HepG2 (cell line): ENCODE measurements at regions not wholly inside any gene's neighbourhood (a gene's known extent, or its start where the extent isn't known, plus 50 kb on each side); places are given as distances from the start of the nearest gene placed in this dataset.
A peak's percentile ranks its signal among the peaks of the same experiment; 100 is the strongest.

Source experiments
- ADNP ChIP-seq: sonication (generic); formaldehyde crosslinking; IDR thresholded peaks from 2 replicates; pipeline ENCODE4 v1.4.0; 2020; ENCODE audit warnings: missing genetic modification reagents
- AKNA ChIP-seq: sonication (generic); formaldehyde crosslinking; IDR thresholded peaks from 2 replicates; pipeline ENCODE4 v1.4.0; 2020; ENCODE audit warnings: missing genetic modification reagents, borderline replicate concordance
- BRD4 ChIP-seq: sonication (generic); formaldehyde crosslinking; IDR thresholded peaks from 2 replicates; pipeline ENCODE4 v1.4.0; 2020; ENCODE audit warnings: missing genetic modification reagents
- FOXA1 ChIP-seq, 2 experiments: fragments of 450-650 bp in 1 of 2; sonication (generic) in 1 of 2; formaldehyde crosslinking in 1 of 2; IDR thresholded peaks; 2 replicates each; pipeline versions ENCODE4 v1.4.0 to v1.6.1; 2016 to 2020; ENCODE audit warnings: missing genetic modification reagents in 1 of 2
- KDM5B ChIP-seq: sonication (generic); formaldehyde crosslinking; IDR thresholded peaks from 2 replicates; pipeline ENCODE4 v1.4.0; 2020; ENCODE audit warnings: missing genetic modification reagents, mild to moderate bottlenecking, borderline replicate concordance
- PCBP2 ChIP-seq: fragments of 200-400 bp; formaldehyde crosslinking; optimal IDR thresholded peaks from 2 replicates; pipeline ENCODE3; 2018; ENCODE audit warnings: low read length, low read depth; ENCODE audit not compliant: poor library complexity, severe bottlenecking
- POLR2G ChIP-seq: fragments of 200-400 bp; formaldehyde crosslinking; IDR thresholded peaks from 2 replicates; pipeline ENCODE4 v1.6.1; 2018; ENCODE audit warnings: mild to moderate bottlenecking, low read depth, low read length, moderate library complexity
- SMAD9 ChIP-seq: sonication (generic); formaldehyde crosslinking; IDR thresholded peaks from 2 replicates; pipeline ENCODE4 v1.5.1; 2020; ENCODE audit warnings: mild to moderate bottlenecking, missing genetic modification reagents
- SOX6 ChIP-seq, 2 experiments: fragments of 450-650 bp in 1 of 2; sonication (generic) in 1 of 2; formaldehyde crosslinking in 1 of 2; IDR thresholded peaks; 2 replicates each; pipeline versions ENCODE4 v1.4.0 to v1.6.1; 2017 to 2020; ENCODE audit warnings: antibody characterized with exemption in 1 of 2, mild to moderate bottlenecking in 1 of 2, missing genetic modification reagents in 1 of 2
- TRIM24 ChIP-seq: sonication (generic); formaldehyde crosslinking; IDR thresholded peaks from 2 replicates; pipeline ENCODE4 v1.8.0; 2022; ENCODE audit warnings: mild to moderate bottlenecking, missing genetic modification reagents
- WIZ ChIP-seq: sonication (generic); formaldehyde crosslinking; IDR thresholded peaks from 2 replicates; pipeline ENCODE4 v1.5.1; 2020; ENCODE audit warnings: mild to moderate bottlenecking, missing genetic modification reagents
- YY1 ChIP-seq: IDR thresholded peaks from 2 replicates; pipeline ENCODE4 v1.6.1; 2011; ENCODE audit warnings: low read length, low read depth, moderate library complexity, mild to moderate bottlenecking; ENCODE audit not compliant: insufficient read depth, insufficient replicate concordance
- ZFP41 ChIP-seq: sonication (generic); formaldehyde crosslinking; IDR thresholded peaks from 2 replicates; pipeline ENCODE4 v1.4.0; 2020; ENCODE audit warnings: mild to moderate bottlenecking, missing genetic modification reagents, borderline replicate concordance
- ZMYM4 ChIP-seq: sonication (generic); formaldehyde crosslinking; IDR thresholded peaks from 2 replicates; pipeline ENCODE4 v1.8.1; 2023; ENCODE audit warnings: mild to moderate bottlenecking, missing genetic modification reagents
- ZNF850 ChIP-seq: sonication (generic); formaldehyde crosslinking; conservative IDR thresholded peaks from 2 replicates; pipeline ENCODE4 v1.9.0; 2021; ENCODE audit warnings: mild to moderate bottlenecking, missing genetic modification reagents
- TF ChIP-seq, protein P1 (sequence below): sonication (generic); formaldehyde crosslinking; IDR thresholded peaks from 2 replicates; pipeline ENCODE4 v1.5.0; 2020; ENCODE audit warnings: mild to moderate bottlenecking, low read depth, missing genetic modification reagents, borderline replicate concordance
- TF ChIP-seq, protein P2 (sequence below), 2 experiments: sonication (generic) in 1 of 2; formaldehyde crosslinking in 1 of 2; IDR thresholded peaks; 2 replicates each; pipeline versions ENCODE4 v1.4.0 to v1.6.1; 2016 to 2020; ENCODE audit warnings: borderline replicate concordance in 1 of 2, low read depth in 1 of 2, mild to moderate bottlenecking in 1 of 2, missing genetic modification reagents in 1 of 2

DNA sequence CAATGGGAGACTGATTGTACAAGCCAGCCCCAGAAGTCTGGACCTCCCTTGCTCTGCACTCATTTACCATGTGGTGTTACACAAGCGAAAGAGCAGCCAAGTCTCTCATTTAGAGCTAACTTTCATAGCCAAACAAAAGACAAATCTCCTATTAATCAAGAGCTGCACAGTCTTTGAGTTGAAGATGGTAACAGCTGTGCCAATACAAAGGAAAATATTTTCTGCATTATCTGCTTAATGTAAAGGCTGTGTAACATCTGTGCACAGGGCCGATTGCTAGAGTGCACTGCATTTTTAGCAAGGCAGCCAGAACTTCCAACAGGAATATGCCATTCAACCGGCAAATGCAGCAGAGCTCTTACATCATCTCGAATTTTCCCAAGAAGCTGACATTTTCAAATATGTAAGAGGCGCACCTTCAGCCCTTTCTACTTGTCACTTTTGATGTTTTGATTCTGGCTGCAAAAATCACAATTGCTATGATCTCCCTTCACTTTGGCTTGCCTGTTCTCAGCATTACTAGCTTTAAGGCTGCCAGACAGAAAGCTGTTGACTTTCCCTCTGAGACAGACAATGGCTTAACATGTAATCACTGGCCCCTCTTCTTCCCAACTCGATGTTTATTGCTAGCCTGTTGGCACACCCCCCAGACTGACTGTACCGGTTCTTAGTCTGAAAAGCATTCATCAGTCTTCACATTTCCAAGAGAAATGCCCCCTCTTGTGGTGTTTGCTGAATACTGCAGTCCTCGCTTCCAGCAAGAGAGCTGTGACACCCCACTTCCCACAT lies 96.9 kb upstream of the TANK start (continued):
- TF ChIP-seq AKNA (CRISPR knock-in tag) (no peak), YY1 (no peak), POLR2G (no peak), ZNF850 (CRISPR knock-in tag) (no peak), ZMYM4 (no peak; the same call in 1 of the 2 replicates), ADNP (CRISPR knock-in tag) (no peak), FOXA1 (IDR thresholded peaks at IDR 0.05) (no peak), FOXA1 (CRISPR knock-in tag; IDR thresholded peaks at IDR 0.05) (no peak; the same call in 1 of the 2 replicates), TRIM24 (CRISPR knock-in tag) (no peak), SOX6 (IDR thresholded peaks at IDR 0.05) (no peak), SOX6 (CRISPR knock-in tag; IDR thresholded peaks at IDR 0.05) (peak; percentile 33; the same call in 1 of the 2 replicates), BRD4 (no peak), WIZ (CRISPR knock-in tag) (no peak), ZFP41 (no peak), KDM5B (CRISPR knock-in tag) (no peak), PCBP2 (no peak), SMAD9 (CRISPR knock-in tag) (no peak)
- TF ChIP-seq, protein P1, sequence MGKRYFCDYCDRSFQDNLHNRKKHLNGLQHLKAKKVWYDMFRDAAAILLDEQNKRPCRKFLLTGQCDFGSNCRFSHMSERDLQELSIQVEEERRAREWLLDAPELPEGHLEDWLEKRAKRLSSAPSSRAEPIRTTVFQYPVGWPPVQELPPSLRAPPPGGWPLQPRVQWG (CRISPR knock-in tag) = no peak
- TF ChIP-seq, protein P2, sequence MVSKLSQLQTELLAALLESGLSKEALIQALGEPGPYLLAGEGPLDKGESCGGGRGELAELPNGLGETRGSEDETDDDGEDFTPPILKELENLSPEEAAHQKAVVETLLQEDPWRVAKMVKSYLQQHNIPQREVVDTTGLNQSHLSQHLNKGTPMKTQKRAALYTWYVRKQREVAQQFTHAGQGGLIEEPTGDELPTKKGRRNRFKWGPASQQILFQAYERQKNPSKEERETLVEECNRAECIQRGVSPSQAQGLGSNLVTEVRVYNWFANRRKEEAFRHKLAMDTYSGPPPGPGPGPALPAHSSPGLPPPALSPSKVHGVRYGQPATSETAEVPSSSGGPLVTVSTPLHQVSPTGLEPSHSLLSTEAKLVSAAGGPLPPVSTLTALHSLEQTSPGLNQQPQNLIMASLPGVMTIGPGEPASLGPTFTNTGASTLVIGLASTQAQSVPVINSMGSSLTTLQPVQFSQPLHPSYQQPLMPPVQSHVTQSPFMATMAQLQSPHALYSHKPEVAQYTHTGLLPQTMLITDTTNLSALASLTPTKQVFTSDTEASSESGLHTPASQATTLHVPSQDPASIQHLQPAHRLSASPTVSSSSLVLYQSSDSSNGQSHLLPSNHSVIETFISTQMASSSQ (IDR thresholded peaks at IDR 0.05; ENCODE audit: low read depth) = no peak
- TF ChIP-seq, protein P2 (CRISPR knock-in tag; IDR thresholded peaks at IDR 0.05; ENCODE audit: borderline replicate concordance) = no peak
